Endodermal cell (in vitro differentiated cells): ENCODE measurements at regions not wholly inside any gene's neighbourhood (a gene's known extent, or its start where the extent isn't known, plus 50 kb on each side); places are given as distances from the start of the nearest gene placed in this dataset.

Source experiments
- DNase-seq: peaks from one replicate; pipeline ENCODE4 v3.0.0-alpha.2; 2017
- H3K27ac ChIP-seq: 2 replicates; pipeline ENCODE4 v1.5.1; 2013; ENCODE audit warnings: mild to moderate bottlenecking, low read depth, low read length, moderate library complexity
- H3K27me3 ChIP-seq: 2 replicates; pipeline ENCODE4 v1.6.1; 2013; ENCODE audit warnings: mild to moderate bottlenecking, low read length, moderate library complexity; ENCODE audit not compliant: insufficient read depth, control insufficient read depth, poor library complexity, severe bottlenecking
- H3K36me3 ChIP-seq: 2 replicates; pipeline ENCODE4 v1.7.0; 2013; ENCODE audit warnings: mild to moderate bottlenecking, low read length, moderate library complexity; ENCODE audit not compliant: control insufficient read depth, insufficient read depth
- H3K4me1 ChIP-seq: one replicate; pipeline ENCODE4 v1.7.0; 2013; ENCODE audit warnings: low read length; ENCODE audit not compliant: control insufficient read depth, insufficient read depth
- H3K4me3 ChIP-seq: 2 replicates; pipeline ENCODE4 v1.5.1; 2013; ENCODE audit warnings: mild to moderate bottlenecking, low read length, moderate library complexity
- H3K9ac ChIP-seq: 2 replicates; pipeline ENCODE4 v1.6.1; 2013; ENCODE audit warnings: mild to moderate bottlenecking, low read length, moderate library complexity; ENCODE audit not compliant: poor library complexity, severe bottlenecking; ENCODE audit errors: extremely low read depth
- H3K9me3 ChIP-seq: 2 replicates; pipeline ENCODE4 v1.6.1; 2013; ENCODE audit warnings: mild to moderate bottlenecking, low read length, moderate library complexity; ENCODE audit not compliant: control insufficient read depth
- H3K27ac Mint-ChIP-seq: 2 replicates; pipeline ENCODE4 v1.8.0; 2020; ENCODE audit warnings: mixed read lengths
- H3K27me3 Mint-ChIP-seq: 2 replicates; pipeline ENCODE4 v1.8.0; 2021; ENCODE audit warnings: mild to moderate bottlenecking, mixed read lengths; ENCODE audit not compliant: insufficient read depth
- H3K36me3 Mint-ChIP-seq: 2 replicates; pipeline ENCODE4 v1.8.0; 2020; ENCODE audit warnings: low read depth, mixed read lengths
- H3K4me1 Mint-ChIP-seq: 2 replicates; pipeline ENCODE4 v1.8.0; 2020; ENCODE audit warnings: mixed read lengths
- H3K4me3 Mint-ChIP-seq: 2 replicates; pipeline ENCODE4 v1.8.0; 2020; ENCODE audit warnings: mild to moderate bottlenecking, moderate library complexity, mixed read lengths
- H3K9me3 Mint-ChIP-seq: 2 replicates; pipeline ENCODE4 v1.8.0; 2020; ENCODE audit warnings: mild to moderate bottlenecking, mixed read lengths
- CTCF ChIP-seq: fragments of 200-600 bp; sonication (generic); conservative IDR thresholded peaks from 2 replicates; pipeline ENCODE4 v1.5.0; 2021; ENCODE audit warnings: antibody characterized with exemption, mild to moderate bottlenecking
- WGBS, 2 experiments: methylation state at CpG; one replicate each; pipeline versions ENCODE4 v1.1.5 to v1.1.7; 2013; ENCODE audit warnings: missing lambda C conversion rate in 2 of 2, mixed read lengths in 1 of 2; ENCODE audit not compliant: insufficient coverage in 1 of 2, insufficient read length in 1 of 2; 5-methylcytosine and 5-hydroxymethylcytosine counted together

- H3K9ac ChIP-seq: no peak overlapping the region
- no peaks in the 10 kb centered on the region for H3K36me3 ChIP-seq
- H3K27me3 ChIP-seq: no peaks in the 10 kb centered on the region
- H3K36me3 Mint-ChIP-seq: no peaks in the 10 kb centered on the region
- H3K27ac Mint-ChIP-seq: no peak overlapping the region
- H3K4me3 Mint-ChIP-seq: no peak overlapping the region
- H3K9me3 ChIP-seq: no peaks in the 10 kb centered on the region
- WGBS, 2 experiments: 57 to 58% methylated on average over 5 of the region's 5 CpGs
- no peak overlapping the region for H3K27ac ChIP-seq
- H3K4me3 ChIP-seq: no peak overlapping the region
- no peak for DNase-seq
- H3K4me1 Mint-ChIP-seq: peaks cover 5% of the 10 kb centered on the region
- H3K9me3 Mint-ChIP-seq: peaks cover 3% of the 10 kb centered on the region
- H3K4me1 ChIP-seq: peaks cover 2% of the 10 kb centered on the region
- no peak for TF ChIP-seq CTCF
- H3K27me3 Mint-ChIP-seq: peaks cover 6% of the 10 kb centered on the region
These were observed 77.1 kb upstream of the TNP1 start for GRCh38 chr2:216936954-216937357.

DNA sequence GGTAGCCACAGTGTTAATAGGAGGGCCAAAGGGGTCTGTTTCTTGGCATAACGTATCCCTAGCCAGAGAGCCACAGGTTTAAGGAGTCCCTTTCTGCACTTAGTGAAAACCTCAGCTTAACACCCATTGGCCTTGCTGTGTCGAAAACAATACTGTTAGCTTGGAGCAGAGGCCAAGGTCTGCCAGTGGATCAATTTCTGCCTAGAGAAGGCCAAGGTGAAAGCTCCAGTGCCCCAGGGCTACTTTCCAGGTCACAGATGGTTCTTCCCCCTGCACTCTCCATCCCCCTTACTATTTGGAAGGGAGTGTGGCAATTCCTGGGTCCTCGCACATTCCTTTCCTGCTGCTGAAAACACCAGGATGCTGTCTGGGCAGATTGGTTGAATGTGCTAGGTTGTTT lies 74.8 kb upstream of the TNP1 start:
- H3K27ac Mint-ChIP-seq: no peak overlapping the region
- Histone ChIP-seq H3K9ac (no peak overlapping the region), H3K4me3 (no peak overlapping the region), H3K4me1 (peaks cover 2% of the 10 kb centered on the region), H3K27ac (no peak overlapping the region), H3K9me3 (no peaks in the 10 kb centered on the region), H3K27me3 (no peaks in the 10 kb centered on the region), H3K36me3 (no peaks in the 10 kb centered on the region)
- TF ChIP-seq CTCF: no peak
- no peaks in the 10 kb centered on the region for H3K36me3 Mint-ChIP-seq
- peaks cover 3% of the 10 kb centered on the region for H3K27me3 Mint-ChIP-seq
- H3K4me1 Mint-ChIP-seq: peaks cover 5% of the 10 kb centered on the region
- 50 to 62% methylated on average over 2 to 3 of the region's 3 CpGs for WGBS, 2 experiments
- H3K4me3 Mint-ChIP-seq: no peak overlapping the region
- no peak for DNase-seq
- no peaks in the 10 kb centered on the region for H3K9me3 Mint-ChIP-seq

GRCh38 chr2:216934151-216934550 lies 74.3 kb upstream of the TNP1 start:
- DNase-seq: no peak
- no peaks in the 10 kb centered on the region for H3K36me3 Mint-ChIP-seq
- H3K27ac Mint-ChIP-seq: no peak overlapping the region
- Histone ChIP-seq H3K9me3 (no peaks in the 10 kb centered on the region), H3K27me3 (no peaks in the 10 kb centered on the region), H3K4me3 (no peak overlapping the region), H3K4me1 (peaks cover 2% of the 10 kb centered on the region), H3K27ac (no peak overlapping the region), H3K36me3 (no peaks in the 10 kb centered on the region), H3K9ac (no peak overlapping the region)
- H3K27me3 Mint-ChIP-seq: peaks cover 3% of the 10 kb centered on the region
- TF ChIP-seq CTCF: peak; percentile 38
- no peak overlapping the region for H3K4me3 Mint-ChIP-seq
- peaks cover 5% of the 10 kb centered on the region for H3K4me1 Mint-ChIP-seq
- WGBS, 2 experiments: 83 to 93% methylated on average over 4 to 7 of the region's 7 CpGs
- no peaks in the 10 kb centered on the region for H3K9me3 Mint-ChIP-seq
